ENCODE measurements at regions not wholly inside any gene's neighbourhood (a gene's known extent, or its start where the extent isn't known, plus 50 kb on each side); places are given as distances from the start of the nearest gene placed in this dataset.

DNA sequence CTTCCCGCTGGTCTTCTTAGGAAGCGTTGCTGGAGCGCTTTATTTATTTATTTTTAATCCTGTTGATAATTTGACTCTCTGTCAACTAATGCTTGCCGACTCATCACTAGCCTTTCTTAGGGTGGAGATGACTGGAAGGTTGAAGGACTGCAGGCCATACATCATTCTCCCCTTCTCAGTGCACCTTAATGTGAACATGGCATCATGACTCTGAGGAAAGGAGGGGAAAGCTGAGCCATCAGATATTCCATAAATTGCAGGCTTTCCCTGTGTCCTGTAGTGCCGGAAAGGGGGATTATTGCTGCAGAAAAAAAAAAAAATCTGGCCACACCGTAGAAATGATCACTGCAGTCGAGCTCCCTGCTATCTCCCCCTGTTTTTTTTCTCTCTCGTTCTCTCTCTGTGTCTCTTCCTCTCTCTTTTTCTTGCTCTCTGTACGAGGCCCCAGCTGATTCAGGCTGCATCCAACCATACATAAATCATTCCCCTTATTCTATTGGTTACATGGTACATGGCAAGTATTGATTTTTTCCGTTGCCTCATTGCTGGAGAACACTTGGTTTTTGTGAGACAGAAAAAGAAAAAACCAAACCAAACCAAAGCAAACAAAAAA lies 125.8 kb upstream of the EFEMP1 start:
- TF ChIP-seq, protein P1, sequence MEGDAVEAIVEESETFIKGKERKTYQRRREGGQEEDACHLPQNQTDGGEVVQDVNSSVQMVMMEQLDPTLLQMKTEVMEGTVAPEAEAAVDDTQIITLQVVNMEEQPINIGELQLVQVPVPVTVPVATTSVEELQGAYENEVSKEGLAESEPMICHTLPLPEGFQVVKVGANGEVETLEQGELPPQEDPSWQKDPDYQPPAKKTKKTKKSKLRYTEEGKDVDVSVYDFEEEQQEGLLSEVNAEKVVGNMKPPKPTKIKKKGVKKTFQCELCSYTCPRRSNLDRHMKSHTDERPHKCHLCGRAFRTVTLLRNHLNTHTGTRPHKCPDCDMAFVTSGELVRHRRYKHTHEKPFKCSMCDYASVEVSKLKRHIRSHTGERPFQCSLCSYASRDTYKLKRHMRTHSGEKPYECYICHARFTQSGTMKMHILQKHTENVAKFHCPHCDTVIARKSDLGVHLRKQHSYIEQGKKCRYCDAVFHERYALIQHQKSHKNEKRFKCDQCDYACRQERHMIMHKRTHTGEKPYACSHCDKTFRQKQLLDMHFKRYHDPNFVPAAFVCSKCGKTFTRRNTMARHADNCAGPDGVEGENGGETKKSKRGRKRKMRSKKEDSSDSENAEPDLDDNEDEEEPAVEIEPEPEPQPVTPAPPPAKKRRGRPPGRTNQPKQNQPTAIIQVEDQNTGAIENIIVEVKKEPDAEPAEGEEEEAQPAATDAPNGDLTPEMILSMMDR (IDR thresholded peaks at IDR 0.05), result no peak
- no peak for TF ChIP-seq POLR2A (IDR thresholded peaks at IDR 0.05)

Measured in adrenal gland (tissue), 5 donors.